ENCODE measurements at regions not wholly inside any gene's neighbourhood (a gene's known extent, or its start where the extent isn't known, plus 50 kb on each side); places are given as distances from the start of the nearest gene placed in this dataset.

- TF ChIP-seq HDAC1 (IDR thresholded peaks at IDR 0.05) (no peak), ESRRA (IDR thresholded peaks at IDR 0.05; ENCODE audit: borderline replicate concordance, low read depth) (no peak), ZNF644 (tag; IDR thresholded peaks at IDR 0.05; ENCODE audit: low read depth) (no peak), CTCF (IDR thresholded peaks at IDR 0.05 in 2 of 3, conservative IDR thresholded peaks at IDR 0.05 in 1 of 3; ENCODE audit: insufficient read depth in 2 of 3, low read depth in 1 of 3, low read length in 3 of 3) (no peak)
These were observed 81.1 kb downstream of the OTOL1 start for GRCh38 chr3:161577662-161578061.
